GM18502 (cell line): ENCODE measurements at regions not wholly inside any gene's neighbourhood (a gene's known extent, or its start where the extent isn't known, plus 50 kb on each side); places are given as distances from the start of the nearest gene placed in this dataset.
"Not testable (repeated sequence)": the region's sequence is repeated elsewhere in the genome, so short reads cannot be mapped to it uniquely, and the experiment has no call there.

Source experiments
- ATAC-seq: cut with Tn5 transposase; IDR thresholded peaks from one replicate; pipeline ENCODE4 v1.9.1; 2021; ENCODE audit warnings: mild to moderate bottlenecking; ENCODE audit not compliant: unreplicated experiment, poor library complexity

DNA sequence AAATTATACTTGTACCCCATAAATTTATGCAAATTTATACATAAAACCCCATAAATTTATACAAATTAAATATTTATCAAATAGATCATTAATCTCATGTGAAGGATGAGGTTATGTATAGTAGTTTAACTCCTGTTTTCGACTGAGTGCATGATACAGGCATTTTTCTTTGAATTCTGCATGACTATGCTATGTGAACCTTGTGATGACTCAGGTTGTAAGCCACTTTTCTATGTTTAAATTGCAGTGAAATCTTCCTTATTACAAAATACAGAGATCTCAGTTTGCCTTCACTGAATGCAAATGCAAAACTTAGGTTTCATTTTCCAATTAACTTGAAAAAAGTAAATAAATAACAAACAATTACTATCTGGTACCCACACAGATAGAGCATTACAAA is 843.7 kb downstream of the CDH11 start:
- ATAC-seq = no peak

DNA sequence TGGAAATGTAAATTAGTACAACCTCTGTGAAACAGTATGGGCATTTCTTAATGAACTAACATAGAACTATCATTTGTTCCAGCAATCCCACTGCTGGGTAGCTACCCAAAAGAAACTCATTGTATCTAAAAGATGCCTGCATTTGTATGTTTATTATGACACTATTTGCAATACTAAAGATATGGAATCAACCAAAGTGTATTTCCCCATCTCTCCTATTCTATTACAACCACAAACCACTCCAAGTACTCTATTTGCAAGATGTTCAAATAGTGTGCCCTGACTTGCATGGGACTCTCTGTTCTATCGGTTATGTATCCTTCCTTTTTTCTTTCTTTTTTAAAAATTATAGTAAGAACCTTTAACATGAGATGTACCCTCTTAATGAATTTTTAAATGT is 845.2 kb downstream of the CDH11 start:
- ATAC-seq = no peak

DNA sequence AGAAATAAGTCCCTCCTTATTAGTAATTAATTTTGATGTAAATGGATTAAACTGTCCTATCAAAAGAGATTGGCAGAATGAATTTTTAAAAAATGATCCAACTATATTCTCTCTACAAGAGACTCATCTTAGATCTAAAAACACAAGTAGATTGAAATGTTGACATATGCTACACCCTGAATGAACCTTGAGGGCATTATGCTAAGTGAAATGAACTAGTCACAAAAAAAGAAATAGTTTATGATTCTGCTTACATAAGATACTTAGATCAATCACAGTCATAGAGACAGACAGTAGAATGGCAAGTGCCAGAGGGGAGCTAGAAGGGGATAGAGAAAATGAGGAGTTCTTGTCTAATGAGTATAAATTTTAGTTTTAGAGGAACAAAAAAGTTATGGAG is 849.8 kb downstream of the CDH11 start:
- ATAC-seq = no peak

GRCh38 chr16:64269756-64270155 is 852.1 kb downstream of the CDH11 start:
- ATAC-seq = no peak

DNA sequence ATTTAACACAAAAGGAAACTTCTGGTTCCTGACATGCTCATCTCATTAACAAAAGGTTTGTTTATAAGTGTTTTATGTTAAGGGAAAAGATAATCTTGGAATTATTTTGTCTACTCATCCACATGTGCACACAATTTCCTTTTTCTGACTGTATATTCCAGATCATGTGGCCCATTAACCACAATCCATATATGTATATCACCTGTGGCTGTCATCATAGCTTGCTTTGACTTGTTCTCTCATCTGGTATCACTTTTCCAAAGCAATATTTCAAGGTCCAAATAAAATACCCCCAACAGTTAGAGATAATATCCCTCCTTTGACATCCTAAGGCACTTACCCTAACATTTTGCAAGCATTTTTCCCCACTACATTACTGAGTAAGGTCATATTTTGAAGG is 856.1 kb downstream of the CDH11 start:
- ATAC-seq = no peak

- ATAC-seq = not testable (repeated sequence)
Measured at GRCh38 chr16:64260631-64261401, 861.0 kb downstream of the CDH11 start.

GRCh38 chr16:64254443-64255367 is 867.2 kb downstream of the CDH11 start:
- ATAC-seq = no peak

GRCh38 chr16:64253525-64253924 is 868.3 kb downstream of the CDH11 start:
- no peak for ATAC-seq

GRCh38 chr16:64253096-64253495 is 868.8 kb downstream of the CDH11 start:
- ATAC-seq = no peak

DNA sequence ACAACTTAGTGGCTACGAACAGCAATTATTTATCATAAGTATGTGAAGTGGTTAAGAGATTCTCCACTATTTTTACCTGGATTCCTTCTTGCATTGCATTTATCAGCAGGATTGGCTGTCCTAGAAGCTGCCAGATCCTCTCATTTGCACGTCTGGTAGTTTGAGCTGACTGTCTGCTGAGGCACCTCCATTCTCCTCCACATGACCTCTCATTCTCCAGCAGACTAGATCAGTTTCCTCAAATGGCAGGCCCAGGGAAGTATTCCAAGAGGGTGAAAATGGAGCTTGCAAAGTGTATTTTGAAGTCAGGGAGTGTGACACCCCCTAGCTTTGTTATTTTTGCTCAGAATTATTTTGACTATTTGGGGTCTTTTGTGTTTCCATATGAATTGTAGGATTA is 870.1 kb downstream of the CDH11 start:
- ATAC-seq = no peak

DNA sequence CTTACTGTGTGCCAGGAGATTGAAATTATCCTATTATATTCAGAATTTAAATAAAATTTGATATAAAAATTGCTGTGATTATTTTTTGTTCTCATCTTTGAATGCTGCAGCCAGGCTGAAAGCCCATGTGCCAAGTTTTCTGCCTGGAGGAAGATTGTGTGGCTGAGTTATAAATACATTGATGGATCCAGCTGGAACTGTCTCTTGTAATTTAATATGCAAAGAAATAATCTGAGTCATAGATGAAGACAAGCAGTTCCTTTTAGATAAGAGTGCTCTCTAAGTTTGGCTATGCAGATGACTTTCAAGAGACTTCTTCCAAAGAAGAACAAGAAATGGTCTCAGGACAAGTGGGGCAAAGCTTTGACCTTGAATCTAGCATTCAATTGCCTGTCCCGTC is 871.0 kb downstream of the CDH11 start:
- no peak for ATAC-seq

GRCh38 chr16:64242492-64242891 is 879.4 kb downstream of the CDH11 start:
- no peak for ATAC-seq

- no peak for ATAC-seq
Measured at GRCh38 chr16:64240586-64240985, 881.3 kb downstream of the CDH11 start.

DNA sequence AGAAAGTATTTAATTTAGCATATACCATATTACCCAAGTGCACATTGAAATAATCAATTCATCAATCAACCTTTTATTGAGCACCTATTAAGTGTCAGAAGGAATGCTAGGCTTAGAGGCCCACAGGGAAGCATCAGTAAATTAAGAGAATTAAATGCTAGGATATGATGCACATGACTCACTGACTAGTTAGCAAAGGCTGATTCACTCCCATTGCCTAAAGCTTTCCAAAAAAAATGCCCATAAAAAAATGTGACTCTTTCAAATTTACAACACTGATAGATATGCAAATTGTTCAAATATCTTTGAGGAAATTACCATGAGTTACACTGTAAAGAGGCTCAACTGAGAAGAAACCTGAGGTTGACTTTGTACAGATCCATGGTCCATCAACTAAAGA is 883.3 kb downstream of the CDH11 start:
- no peak for ATAC-seq

DNA sequence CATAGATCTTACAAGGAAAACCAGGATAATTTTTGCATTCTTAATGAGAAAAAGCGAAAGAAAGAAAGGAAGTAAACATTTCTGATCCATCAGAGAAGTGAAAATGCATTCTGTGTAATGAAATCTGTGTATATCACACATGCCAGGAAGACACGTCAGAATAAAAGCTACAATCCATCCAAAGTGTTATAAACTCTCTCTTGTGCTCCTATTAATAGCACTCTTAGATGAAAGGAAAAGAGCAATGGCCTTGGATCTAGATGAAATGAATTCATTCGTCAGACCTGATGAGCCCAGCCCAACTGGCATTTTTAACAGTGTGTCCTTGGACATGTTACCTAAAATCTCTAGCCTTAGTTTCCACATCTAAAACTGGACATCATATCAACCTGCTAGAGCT is 885.5 kb downstream of the CDH11 start:
- ATAC-seq = no peak

GRCh38 chr16:64234200-64234599 is 887.7 kb downstream of the CDH11 start:
- ATAC-seq = no peak

- no peak for ATAC-seq
Measured at GRCh38 chr16:64225696-64226095, 896.2 kb downstream of the CDH11 start.

DNA sequence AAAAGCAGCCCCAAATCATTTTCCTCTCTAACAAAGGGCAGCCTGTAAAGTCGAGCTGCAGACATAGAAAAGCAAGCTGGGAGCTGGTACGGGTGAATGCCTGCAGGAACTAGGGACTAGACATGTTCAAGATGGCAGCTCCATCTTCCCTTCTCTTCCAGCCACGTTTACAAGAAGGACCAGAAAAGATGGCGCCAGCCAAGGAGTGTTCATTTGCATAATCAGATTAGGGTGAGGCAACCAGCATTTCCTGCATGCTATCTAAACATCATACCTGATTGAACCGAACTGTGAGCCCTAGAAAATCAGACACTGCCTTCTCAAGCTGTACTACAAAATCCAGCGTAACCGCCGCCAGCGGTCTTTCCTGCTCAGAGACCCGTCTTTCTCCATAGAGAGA is 896.8 kb downstream of the CDH11 start:
- ATAC-seq = no peak

DNA sequence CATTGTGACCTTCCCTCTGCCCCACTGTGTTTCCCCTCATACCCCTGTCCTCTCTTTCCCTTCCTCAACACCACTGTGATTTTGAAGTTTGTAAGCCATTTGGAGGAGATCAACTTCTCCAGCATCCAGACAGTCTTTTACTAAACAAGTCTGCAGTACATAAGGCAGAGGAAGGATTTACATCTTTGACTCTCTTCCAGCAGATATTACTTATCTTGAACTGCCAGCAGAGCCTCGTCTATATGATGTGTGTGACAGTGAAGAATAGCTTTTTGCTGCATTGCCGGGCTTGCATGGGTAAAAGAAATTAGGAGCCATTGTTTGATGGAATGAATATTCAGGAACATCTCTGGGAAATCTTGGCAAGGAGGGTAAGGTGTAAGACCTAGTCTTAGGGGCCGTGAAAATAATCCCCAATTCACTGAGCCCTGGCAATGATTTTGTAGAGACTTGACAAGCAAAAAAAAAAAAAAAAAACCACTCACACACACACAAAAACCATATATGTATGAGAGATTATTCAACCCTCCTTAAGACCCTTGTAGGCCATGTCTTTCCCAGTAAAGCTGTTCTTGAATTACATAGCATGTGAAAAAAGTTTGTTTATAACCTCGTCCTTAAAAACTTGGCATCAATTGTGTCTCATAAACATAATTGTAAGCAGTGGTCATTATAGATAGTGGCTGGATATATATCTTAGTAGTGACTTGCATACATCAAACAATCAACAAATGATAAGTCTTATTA is 903.9 kb downstream of the CDH11 start:
- ATAC-seq = no peak

- no peak for ATAC-seq
Measured at GRCh38 chr16:64215730-64216129, 906.1 kb downstream of the CDH11 start.

DNA sequence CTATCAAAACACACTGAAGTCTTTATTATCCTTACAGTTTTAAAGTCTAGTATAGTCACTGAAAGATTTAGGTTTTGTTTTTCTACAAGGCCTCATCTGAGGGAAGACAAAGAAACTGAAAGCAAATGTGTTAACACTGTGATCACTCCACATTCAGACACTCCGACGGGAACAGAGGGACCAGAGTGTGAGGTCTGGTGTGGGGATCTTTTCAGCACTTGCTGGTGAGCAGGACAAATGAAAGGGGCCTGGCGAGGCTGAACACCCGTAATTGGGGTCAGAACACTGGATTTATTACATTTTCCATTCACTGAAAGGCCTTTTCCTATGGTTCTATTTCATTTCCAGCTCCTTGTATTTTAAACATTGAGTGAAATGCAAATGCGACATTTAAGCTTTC is 910.5 kb downstream of the CDH11 start:
- ATAC-seq = no peak
